Ovary (tissue), 7 donors: ENCODE measurements at regions not wholly inside any gene's neighbourhood (a gene's known extent, or its start where the extent isn't known, plus 50 kb on each side); places are given as distances from the start of the nearest gene placed in this dataset.

Experiments
- DNase-seq, 5 donors: peaks; one replicate each; pipeline ENCODE4 v3.0.0-alpha.2; 2019 to 2020
- H3K27ac ChIP-seq, 2 donors: fragments of 200-600 bp; one replicate each; pipeline versions ENCODE4 v1.5.1 to v1.8.0; 2019 to 2022
- H3K27me3 ChIP-seq: fragments of 200-600 bp; one replicate; pipeline ENCODE4 v1.8.0; 2022
- H3K36me3 ChIP-seq: fragments of 200-600 bp; sonication (generic); one replicate; pipeline ENCODE4 v1.5.1; 2019
- H3K4me1 ChIP-seq: one replicate; pipeline ENCODE4 v1.8.1; 2013; ENCODE audit warnings: mild to moderate bottlenecking, moderate library complexity; ENCODE audit not compliant: insufficient read depth
- H3K4me3 ChIP-seq: fragments of 200-600 bp; sonication (generic); one replicate; pipeline ENCODE4 v1.5.1; 2017
- H3K9me3 ChIP-seq, 2 donors: fragments of 200-600 bp in 1 of 2; sonication (generic) in 1 of 2; one replicate each; pipeline versions ENCODE4 v1.5.1 to v1.8.1; 2013 to 2019; ENCODE audit warnings: mild to moderate bottlenecking in 1 of 2, moderate library complexity in 1 of 2
- EP300 ChIP-seq: sonication (generic); formaldehyde crosslinking; IDR thresholded peaks from one replicate; pipeline ENCODE4 v1.6.1; 2017; ENCODE audit warnings: antibody characterized with exemption
- POLR2A ChIP-seq: fragments of 450-650 bp; IDR thresholded peaks from one replicate; pipeline ENCODE4 v1.6.1; 2017; ENCODE audit warnings: antibody characterized with exemption, mild to moderate bottlenecking, moderate library complexity
- WGBS, 3 donors: extraction: QIAGEN DNeasy Blood & Tissue Kit in 1 of 3; methylation state at CpG; one replicate each; pipeline versions ENCODE4 v1.1.5 to v1.1.7; 2013 to 2017; 5-methylcytosine and 5-hydroxymethylcytosine counted together
- intact Hi-C, 4 donors: fragments of 100-400 bp; cut with DNase I; formaldehyde crosslinking; loops; one replicate each; pipeline versions ENCODE4 v1.11.0 to v1.15.1; 2022 to 2023
- TF ChIP-seq, protein P1 (sequence below), 3 donors: fragments of 450-650 bp in 2 of 3; fragments of 200-600 bp in 1 of 3; IDR thresholded peaks; one replicate each; pipeline versions ENCODE4 v1.5.1 to v1.8.0; 2016 to 2022; ENCODE audit warnings: antibody characterized with exemption in 3 of 3, mild to moderate bottlenecking in 1 of 3
- donor health status: DM: no; HTN: no; CAD: no; lungs with moderate emphysema.
- donor health status: DM: no; HTN: no; CAD: no.
- donor health status: Bipolar disorder and iron deficiency.
- donor health status: DM: no; HTN: no; CAD: no.
- donor health status: DM: yes; HTN: yes; CAD: no.

DNA sequence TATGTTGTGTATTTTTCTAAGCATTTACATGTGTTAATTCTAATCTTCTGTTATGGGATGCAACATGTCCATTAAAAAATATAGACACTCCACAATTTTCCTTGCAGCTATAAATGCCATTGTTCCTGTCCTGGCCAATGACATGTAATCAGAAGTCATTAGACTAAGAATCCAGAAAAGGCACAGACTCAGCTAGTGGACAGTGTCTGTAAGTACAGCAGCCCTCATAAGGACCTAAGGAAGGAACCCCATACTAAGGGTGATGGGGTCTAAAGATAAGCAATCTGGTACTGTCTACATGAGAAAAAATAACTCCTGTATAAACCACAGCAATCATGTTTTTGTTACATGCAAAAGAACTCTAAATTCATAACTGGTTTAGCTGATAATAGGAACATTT is 115.9 kb downstream of the GPR85 start:
- no peak overlapping the region for H3K4me3 ChIP-seq
- H3K27me3 ChIP-seq: no peaks in the 10 kb centered on the region
- no peaks in the 10 kb centered on the region for H3K36me3 ChIP-seq
- H3K27ac ChIP-seq: no peak overlapping the region
- intact Hi-C loops: no loop called here
- TF ChIP-seq EP300 (no peak), POLR2A (no peak)
- TF ChIP-seq, protein P1, sequence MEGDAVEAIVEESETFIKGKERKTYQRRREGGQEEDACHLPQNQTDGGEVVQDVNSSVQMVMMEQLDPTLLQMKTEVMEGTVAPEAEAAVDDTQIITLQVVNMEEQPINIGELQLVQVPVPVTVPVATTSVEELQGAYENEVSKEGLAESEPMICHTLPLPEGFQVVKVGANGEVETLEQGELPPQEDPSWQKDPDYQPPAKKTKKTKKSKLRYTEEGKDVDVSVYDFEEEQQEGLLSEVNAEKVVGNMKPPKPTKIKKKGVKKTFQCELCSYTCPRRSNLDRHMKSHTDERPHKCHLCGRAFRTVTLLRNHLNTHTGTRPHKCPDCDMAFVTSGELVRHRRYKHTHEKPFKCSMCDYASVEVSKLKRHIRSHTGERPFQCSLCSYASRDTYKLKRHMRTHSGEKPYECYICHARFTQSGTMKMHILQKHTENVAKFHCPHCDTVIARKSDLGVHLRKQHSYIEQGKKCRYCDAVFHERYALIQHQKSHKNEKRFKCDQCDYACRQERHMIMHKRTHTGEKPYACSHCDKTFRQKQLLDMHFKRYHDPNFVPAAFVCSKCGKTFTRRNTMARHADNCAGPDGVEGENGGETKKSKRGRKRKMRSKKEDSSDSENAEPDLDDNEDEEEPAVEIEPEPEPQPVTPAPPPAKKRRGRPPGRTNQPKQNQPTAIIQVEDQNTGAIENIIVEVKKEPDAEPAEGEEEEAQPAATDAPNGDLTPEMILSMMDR (IDR thresholded peaks at IDR 0.05): no peak
- H3K9me3 ChIP-seq: no peaks in the 10 kb centered on the region
- no peaks in the 10 kb centered on the region for H3K4me1 ChIP-seq
- DNase-seq: no peak

DNA sequence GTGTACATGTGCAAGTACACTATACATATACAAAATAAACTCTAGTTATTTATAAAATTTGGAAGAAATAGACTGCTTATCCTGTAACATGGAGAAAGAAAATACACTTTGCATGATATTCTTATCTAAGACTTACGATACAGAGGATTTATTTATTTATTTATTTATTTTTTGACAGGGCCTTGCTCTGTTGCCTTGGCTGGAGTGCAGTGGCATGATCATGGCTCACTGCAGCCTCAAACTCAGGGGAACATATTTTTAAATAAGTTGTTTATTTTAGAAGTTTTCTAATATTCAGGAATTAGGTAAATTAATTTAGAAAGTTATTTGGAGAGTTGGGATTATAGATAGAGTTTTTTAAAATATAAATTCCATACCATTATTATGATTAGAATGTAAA is 116.7 kb downstream of the GPR85 start:
- no peaks in the 10 kb centered on the region for H3K36me3 ChIP-seq
- DNase-seq: no peak
- intact Hi-C loops: no loop called here
- H3K27ac ChIP-seq: no peak overlapping the region
- H3K27me3 ChIP-seq: no peaks in the 10 kb centered on the region
- H3K9me3 ChIP-seq: no peaks in the 10 kb centered on the region
- no peaks in the 10 kb centered on the region for H3K4me1 ChIP-seq
- no peak overlapping the region for H3K4me3 ChIP-seq
- no peak for TF ChIP-seq POLR2A
- TF ChIP-seq, protein P1 (IDR thresholded peaks at IDR 0.05): no peak
- 52 to 72% (median 53%) methylated on average over 1 of the region's 1 CpG for WGBS, 3 donors

DNA sequence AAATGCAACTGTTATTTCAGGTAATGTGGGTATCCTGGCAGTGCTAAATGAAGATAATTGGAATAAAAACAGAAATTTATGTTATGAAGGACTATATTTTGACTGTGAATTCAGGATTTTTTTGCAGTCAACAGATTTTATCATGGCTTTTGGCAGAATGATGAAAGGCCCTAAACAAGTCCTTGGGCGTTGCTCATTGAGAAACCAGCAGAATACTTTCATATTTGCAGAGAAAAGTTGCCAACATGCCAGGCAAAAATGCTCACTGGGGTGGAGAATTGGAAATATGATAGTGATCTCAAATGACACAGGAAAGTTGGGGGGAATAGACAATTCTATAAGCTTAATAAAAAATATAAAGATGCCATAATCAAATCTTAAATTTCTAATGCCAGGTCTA is 121.1 kb downstream of the GPR85 start:
- intact Hi-C loops: no loop called here
- Histone ChIP-seq H3K27ac (no peak overlapping the region), H3K36me3 (no peaks in the 10 kb centered on the region), H3K4me1 (no peaks in the 10 kb centered on the region), H3K27me3 (no peaks in the 10 kb centered on the region), H3K9me3 (no peaks in the 10 kb centered on the region), H3K4me3 (no peak overlapping the region)
- no peak for DNase-seq
- 43 to 48% (median 45%) methylated on average over 1 of the region's 1 CpG for WGBS, 3 donors
- TF ChIP-seq, protein P1 (IDR thresholded peaks at IDR 0.05): no peak
- TF ChIP-seq POLR2A: no peak
- TF ChIP-seq EP300: no peak

DNA sequence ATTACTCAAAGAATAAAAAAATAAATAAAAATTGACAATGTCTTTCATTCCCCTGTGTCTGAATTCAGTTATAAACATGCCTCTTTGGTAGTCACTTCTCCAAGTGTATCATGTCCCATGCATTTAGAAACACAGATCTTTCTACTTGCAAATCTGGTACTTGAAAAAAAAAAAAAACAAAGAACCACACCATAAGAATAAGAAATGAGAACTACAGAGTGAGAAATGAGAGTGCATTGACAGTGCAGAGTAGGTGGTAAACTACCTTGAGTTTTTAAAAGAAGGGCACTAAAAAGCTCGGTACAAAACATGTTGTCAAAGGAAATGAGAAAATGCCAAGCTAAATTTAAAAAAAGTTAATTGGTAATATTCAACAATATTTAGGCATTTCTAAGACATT is 123.0 kb downstream of the GPR85 start:
- WGBS, 3 donors: 38 to 88% (median 80%) methylated on average over 1 of the region's 1 CpG
- H3K27ac ChIP-seq: no peak overlapping the region

More for the DNA sequence above, 123.0 kb downstream of the GPR85 start:
- TF ChIP-seq, protein P1 (IDR thresholded peaks at IDR 0.05): no peak
- TF ChIP-seq EP300: no peak
- no peak for TF ChIP-seq POLR2A
- intact Hi-C loops: no loop called here
- no peak for DNase-seq
- H3K4me1 ChIP-seq: no peaks in the 10 kb centered on the region
- no peaks in the 10 kb centered on the region for H3K27me3 ChIP-seq
- no peaks in the 10 kb centered on the region for H3K9me3 ChIP-seq
- no peaks in the 10 kb centered on the region for H3K36me3 ChIP-seq
- H3K4me3 ChIP-seq: no peak overlapping the region
